ENCODE measurements at regions not wholly inside any gene's neighbourhood (a gene's known extent, or its start where the extent isn't known, plus 50 kb on each side); places are given as distances from the start of the nearest gene placed in this dataset.
"Not testable (repeated sequence)": the region's sequence is repeated elsewhere in the genome, so short reads cannot be mapped to it uniquely, and the experiment has no call there.

- no peaks in the 10 kb centered on the region for H3K36me3 ChIP-seq
- no peak overlapping the region for H3K27ac ChIP-seq
- H3K4me3 ChIP-seq: no peak overlapping the region
- no peak for TF ChIP-seq POLR2AphosphoS5 (IDR thresholded peaks at IDR 0.05)
- no peak for TF ChIP-seq EP300 (IDR thresholded peaks at IDR 0.05)
- TF ChIP-seq, protein P1, sequence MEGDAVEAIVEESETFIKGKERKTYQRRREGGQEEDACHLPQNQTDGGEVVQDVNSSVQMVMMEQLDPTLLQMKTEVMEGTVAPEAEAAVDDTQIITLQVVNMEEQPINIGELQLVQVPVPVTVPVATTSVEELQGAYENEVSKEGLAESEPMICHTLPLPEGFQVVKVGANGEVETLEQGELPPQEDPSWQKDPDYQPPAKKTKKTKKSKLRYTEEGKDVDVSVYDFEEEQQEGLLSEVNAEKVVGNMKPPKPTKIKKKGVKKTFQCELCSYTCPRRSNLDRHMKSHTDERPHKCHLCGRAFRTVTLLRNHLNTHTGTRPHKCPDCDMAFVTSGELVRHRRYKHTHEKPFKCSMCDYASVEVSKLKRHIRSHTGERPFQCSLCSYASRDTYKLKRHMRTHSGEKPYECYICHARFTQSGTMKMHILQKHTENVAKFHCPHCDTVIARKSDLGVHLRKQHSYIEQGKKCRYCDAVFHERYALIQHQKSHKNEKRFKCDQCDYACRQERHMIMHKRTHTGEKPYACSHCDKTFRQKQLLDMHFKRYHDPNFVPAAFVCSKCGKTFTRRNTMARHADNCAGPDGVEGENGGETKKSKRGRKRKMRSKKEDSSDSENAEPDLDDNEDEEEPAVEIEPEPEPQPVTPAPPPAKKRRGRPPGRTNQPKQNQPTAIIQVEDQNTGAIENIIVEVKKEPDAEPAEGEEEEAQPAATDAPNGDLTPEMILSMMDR (IDR thresholded peaks at IDR 0.05): no peak
- no peak for TF ChIP-seq POLR2A (IDR thresholded peaks at IDR 0.05)
- no peaks in the 10 kb centered on the region for H3K4me1 ChIP-seq
- H3K27me3 ChIP-seq: no peaks in the 10 kb centered on the region
- H3K9me3 ChIP-seq: no peaks in the 10 kb centered on the region
- no peak for DNase-seq (ENCODE audit: low spot score in 2 of 2)
- 59% methylated on average over 4 of the region's 4 CpGs for WGBS
Measured at GRCh38 chr20:40016890-40017289, 672.1 kb downstream of the MAFB start.

DNA sequence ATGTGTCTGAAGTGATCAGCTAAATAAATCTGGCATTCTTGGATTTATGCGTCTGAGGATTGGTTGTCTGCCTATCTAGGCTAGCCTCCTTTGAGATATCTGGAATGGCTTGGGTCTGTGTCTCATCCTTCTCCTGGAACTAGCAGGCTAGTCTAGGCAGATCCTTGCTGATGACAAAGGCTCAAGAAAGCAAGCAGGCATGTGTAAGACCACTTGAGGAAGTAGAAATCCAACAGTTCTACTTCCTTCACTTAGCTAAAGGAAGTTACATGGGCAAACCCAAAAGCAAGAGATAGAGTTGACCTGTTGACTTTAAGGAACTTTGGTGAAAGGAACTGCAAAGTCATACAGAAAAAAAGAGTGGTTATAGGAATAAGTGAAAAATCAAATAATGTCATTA is 672.6 kb downstream of the MAFB start:
- H3K4me3 ChIP-seq: no peak overlapping the region
- 56% methylated on average over 1 of the region's 1 CpG for WGBS
- no peak for DNase-seq (ENCODE audit: low spot score in 2 of 2)
- no peaks in the 10 kb centered on the region for H3K27me3 ChIP-seq
- H3K9me3 ChIP-seq: no peaks in the 10 kb centered on the region
- H3K4me1 ChIP-seq: no peaks in the 10 kb centered on the region
- H3K36me3 ChIP-seq: no peaks in the 10 kb centered on the region
- H3K27ac ChIP-seq: no peak overlapping the region
- TF ChIP-seq EP300 (IDR thresholded peaks at IDR 0.05) (no peak), POLR2A (IDR thresholded peaks at IDR 0.05) (no peak), POLR2AphosphoS5 (IDR thresholded peaks at IDR 0.05) (no peak)
- TF ChIP-seq, protein P1 (IDR thresholded peaks at IDR 0.05): no peak

GRCh38 chr20:40012026-40012425 is 677.0 kb downstream of the MAFB start:
- 67% methylated on average over 5 of the region's 5 CpGs for WGBS
- H3K4me1 ChIP-seq: not testable (repeated sequence)

GRCh38 chr20:40010483-40010882 is 678.6 kb downstream of the MAFB start:
- Histone ChIP-seq H3K36me3 (no peaks in the 10 kb centered on the region), H3K27ac (no peak overlapping the region), H3K9me3 (no peaks in the 10 kb centered on the region), H3K27me3 (no peaks in the 10 kb centered on the region), H3K4me3 (no peak overlapping the region), H3K4me1 (no peaks in the 10 kb centered on the region)
- no peak for DNase-seq (ENCODE audit: low spot score in 2 of 2)
- WGBS: 94% methylated on average over 2 of the region's 2 CpGs
- TF ChIP-seq POLR2A (IDR thresholded peaks at IDR 0.05): no peak
- TF ChIP-seq, protein P1 (IDR thresholded peaks at IDR 0.05): no peak
- TF ChIP-seq EP300 (IDR thresholded peaks at IDR 0.05): no peak
- TF ChIP-seq POLR2AphosphoS5 (IDR thresholded peaks at IDR 0.05): no peak

More at GRCh38 chr20:40012026-40012425, 677.0 kb downstream of the MAFB start:
- H3K27ac ChIP-seq; H3K4me3 ChIP-seq; H3K27me3 ChIP-seq; DNase-seq (ENCODE audit: low spot score in 2 of 2); H3K36me3 ChIP-seq; H3K9me3 ChIP-seq: not testable (repeated sequence)

GRCh38 chr20:40009542-40009941 is 679.5 kb downstream of the MAFB start:
- H3K4me3 ChIP-seq: no peak overlapping the region
- no peak overlapping the region for H3K27ac ChIP-seq
- H3K27me3 ChIP-seq: no peaks in the 10 kb centered on the region
- no peak for DNase-seq (ENCODE audit: low spot score in 2 of 2)
- no peaks in the 10 kb centered on the region for H3K36me3 ChIP-seq
- no peaks in the 10 kb centered on the region for H3K4me1 ChIP-seq
- H3K9me3 ChIP-seq: no peaks in the 10 kb centered on the region
- TF ChIP-seq POLR2AphosphoS5 (IDR thresholded peaks at IDR 0.05) (no peak), POLR2A (IDR thresholded peaks at IDR 0.05) (no peak), EP300 (IDR thresholded peaks at IDR 0.05) (no peak)
- TF ChIP-seq, protein P1 (IDR thresholded peaks at IDR 0.05): no peak
- 59% methylated on average over 3 of the region's 3 CpGs for WGBS

DNA sequence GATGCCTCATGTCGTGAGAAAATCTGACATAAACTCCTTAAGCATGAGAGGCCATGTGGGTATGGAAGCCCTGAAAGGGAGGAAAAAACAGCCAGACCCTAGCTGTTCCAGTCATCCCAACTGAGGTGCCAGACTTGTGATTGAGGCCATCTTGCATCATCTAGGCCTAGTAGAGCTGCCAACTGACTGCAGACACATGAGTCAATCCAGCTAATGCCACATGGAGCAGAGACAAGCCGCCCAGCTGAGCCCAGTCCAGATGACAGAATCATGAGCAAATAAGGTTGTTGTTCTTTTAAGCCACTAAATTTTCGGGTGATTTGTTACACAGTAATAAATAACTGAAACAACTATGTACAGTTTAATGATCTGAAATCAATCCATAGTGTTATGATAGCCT is 680.9 kb downstream of the MAFB start:
- Histone ChIP-seq H3K36me3 (no peaks in the 10 kb centered on the region), H3K27ac (no peak overlapping the region), H3K9me3 (no peaks in the 10 kb centered on the region), H3K4me1 (no peaks in the 10 kb centered on the region), H3K27me3 (no peaks in the 10 kb centered on the region), H3K4me3 (no peak overlapping the region)
- no peak for DNase-seq (ENCODE audit: low spot score in 2 of 2)
- TF ChIP-seq EP300 (IDR thresholded peaks at IDR 0.05): no peak
- TF ChIP-seq POLR2A (IDR thresholded peaks at IDR 0.05): no peak
- TF ChIP-seq POLR2AphosphoS5 (IDR thresholded peaks at IDR 0.05): no peak
- TF ChIP-seq, protein P1 (IDR thresholded peaks at IDR 0.05): no peak
- WGBS: 82% methylated on average over 3 of the region's 3 CpGs
